K562 (cell line): ENCODE measurements at regions not wholly inside any gene's neighbourhood (a gene's known extent, or its start where the extent isn't known, plus 50 kb on each side); places are given as distances from the start of the nearest gene placed in this dataset.

Source experiments
- ATAC-seq: fragments of 200-7000 bp; cut with Tn5 transposase; 3 replicates; pipeline ENCODE4 v1.9.1; 2020; ENCODE audit warnings: moderate library complexity
- BruUV-seq: library from RNA; stranded (reverse); fragments of 400-500 nt; replicated peaks from 2 replicates; lab custom pipeline; 2021; lab: Mats Ljungman, UMichigan
- CTCF ChIA-PET: fragments of 300-600 bp; formaldehyde crosslinking; extraction: SDS; loops from one replicate; lab custom pipeline; 2021; ENCODE audit warnings: low intra/inter-chr PET ratio; lab: Yijun Ruan, JAX
- POLR2A ChIA-PET: fragments of 300-600, 350-650 bp; sonication (Branson Sonifier 250); formaldehyde crosslinking; extraction: SDS; loops from one replicate; lab custom pipeline; 2021; ENCODE audit warnings: antibody characterized with exemption, inconsistent platforms; lab: Yijun Ruan, JAX
- DNase-seq, 4 experiments: peaks; one replicate each; pipeline versions ENCODE4 v3.0.0 to v3.0.0-alpha.2; 2011 to 2018; ENCODE audit warnings: low spot score in 3 of 4, mixed read lengths in 3 of 4; ENCODE audit errors: extremely low read depth in 1 of 4
- FAIRE-seq: peaks from 2 replicates; lab custom pipeline; 2011; peaks lifted over from hg19 to GRCh38; lab: Jason Lieb, UNC
- H2AFZ ChIP-seq: 2 replicates; pipeline ENCODE4 v1.6.0; 2011; ENCODE audit warnings: low read depth, low read length, control low read depth, inconsistent platforms
- H3K27ac ChIP-seq: fragments of 200-600 bp; 3 replicates; pipeline ENCODE4 v1.8.0; 2011; ENCODE audit warnings: low read depth, mild to moderate bottlenecking, control low read depth, inconsistent platforms, low read length, moderate library complexity, mixed read lengths; ENCODE audit errors: extremely low read depth
- H3K27me3 ChIP-seq, 2 experiments: fragments of 300-600 bp in 1 of 2; 2 replicates in 1 of 2; 3 replicates in 1 of 2; pipeline versions ENCODE4 v1.6.0 to v1.8.0; 2011; ENCODE audit warnings: inconsistent platforms in 2 of 2, low read length in 2 of 2, mild to moderate bottlenecking in 1 of 2, mixed read lengths in 1 of 2, moderate library complexity in 1 of 2; ENCODE audit not compliant: control insufficient read depth in 2 of 2, insufficient read depth in 2 of 2
- H3K36me3 ChIP-seq: fragments of 300-600 bp; 3 replicates; pipeline ENCODE4 v1.8.0; 2011; ENCODE audit warnings: mild to moderate bottlenecking, low read length, inconsistent platforms; ENCODE audit not compliant: control insufficient read depth, insufficient read depth
- H3K4me1 ChIP-seq, 2 experiments: fragments of 200-600 bp in 1 of 2; replicated peaks in 1 of 2; 2 replicates in 1 of 2; 3 replicates in 1 of 2; pipeline versions ENCODE4 v1.5.1 to v1.8.0; 2011; ENCODE audit warnings: inconsistent platforms in 2 of 2, low read length in 2 of 2, mild to moderate bottlenecking in 1 of 2, mixed read lengths in 1 of 2, moderate library complexity in 1 of 2; ENCODE audit not compliant: control insufficient read depth in 2 of 2, insufficient read depth in 2 of 2
- H3K4me2 ChIP-seq: 2 replicates; pipeline ENCODE4 v1.6.1; 2011; ENCODE audit warnings: low read length, control low read depth, inconsistent platforms, mixed read lengths; ENCODE audit not compliant: insufficient read depth
- H3K4me3 ChIP-seq: fragments of 200-600 bp; sonication (generic), shearing (Covaris generic); 2 replicates; pipeline ENCODE4 v1.5.1; 2016; ENCODE audit warnings: control low read depth, inconsistent platforms
- H3K79me2 ChIP-seq: fragments of 200-600 bp; 3 replicates; pipeline ENCODE4 v1.8.0; 2011; ENCODE audit warnings: low read length, inconsistent platforms; ENCODE audit not compliant: control insufficient read depth, insufficient read depth
- H3K9ac ChIP-seq, 2 experiments: 2 replicates each; pipeline versions ENCODE4 v1.6.0 to v1.6.1; 2011; ENCODE audit warnings: low read depth in 2 of 2, low read length in 2 of 2, control low read depth in 1 of 2, inconsistent platforms in 1 of 2, mild to moderate bottlenecking in 1 of 2, mixed read lengths in 1 of 2; ENCODE audit not compliant: insufficient read depth in 1 of 2
- H3K9me1 ChIP-seq: one replicate; pipeline ENCODE4 v1.6.0; 2011; ENCODE audit warnings: inconsistent platforms, mild to moderate bottlenecking, low read length, moderate library complexity; ENCODE audit not compliant: control insufficient read depth, insufficient read depth
- H3K9me3 ChIP-seq: replicated peaks from 2 replicates; pipeline ENCODE4 v1.5.1; 2011; ENCODE audit warnings: low read depth, low read length, inconsistent platforms; ENCODE audit not compliant: control insufficient read depth, insufficient read depth
- H4K20me1 ChIP-seq: replicated peaks from 2 replicates; pipeline ENCODE4 v1.6.1; 2011; ENCODE audit warnings: low read length, inconsistent platforms, mixed read lengths; ENCODE audit not compliant: control insufficient read depth, insufficient read depth
- CTCFL ChIP-seq: IDR thresholded peaks from 2 replicates; pipeline ENCODE4 v1.6.1; 2011; ENCODE audit warnings: borderline replicate concordance, low read depth, mild to moderate bottlenecking, moderate library complexity, low read length; ENCODE audit not compliant: insufficient read depth, poor library complexity, severe bottlenecking
- CXXC5 ChIP-seq: fragments of 250-450 bp; sonication (Bioruptor Pico); IDR thresholded peaks from 2 replicates; pipeline ENCODE4 v1.8.0; 2022; ENCODE audit warnings: inconsistent platforms, mild to moderate bottlenecking, moderate library complexity
- DACH1 ChIP-seq: fragments of 450-650 bp; IDR thresholded peaks from 2 replicates; pipeline ENCODE4 v1.6.1; 2018; ENCODE audit not compliant: partially characterized antibody
- GABPA ChIP-seq: fragments of 200-800 bp; sonication (Bioruptor generic); conservative IDR thresholded peaks from 2 replicates; pipeline ENCODE4 v1.6.1; 2016; ENCODE audit warnings: low read depth, missing genetic modification characterization, missing compliant biosample characterization
- KLF10 ChIP-seq: fragments of 250-450 bp; sonication (Bioruptor Pico); IDR thresholded peaks from 2 replicates; pipeline ENCODE4 v1.6.1; 2021; ENCODE audit warnings: matching md5 sums
- MBD1 ChIP-seq: fragments of 250-450 bp; sonication (Bioruptor Pico); IDR thresholded peaks from 2 replicates; pipeline ENCODE4 v1.8.0; 2022; ENCODE audit warnings: inconsistent platforms
- NFIX ChIP-seq: fragments of 250-450 bp; sonication (Bioruptor Pico); IDR thresholded peaks from 2 replicates; pipeline ENCODE4 v1.4.0; 2020; ENCODE audit warnings: low read depth, mild to moderate bottlenecking, moderate library complexity
- RERE ChIP-seq: sonication (generic); formaldehyde crosslinking; IDR thresholded peaks from 2 replicates; pipeline ENCODE4 v1.8.0; 2023; ENCODE audit warnings: missing genetic modification reagents, mild to moderate bottlenecking, borderline replicate concordance
- TEAD1 ChIP-seq, 2 experiments: fragments of 450-650 bp in 1 of 2; sonication (generic) in 1 of 2; formaldehyde crosslinking; IDR thresholded peaks; 2 replicates each; pipeline versions ENCODE4 v1.4.0 to v1.8.0; 2020 to 2022; ENCODE audit warnings: mild to moderate bottlenecking in 2 of 2, missing genetic modification reagents in 1 of 2
- ZNF655 ChIP-seq: fragments of 250-450 bp; sonication (Bioruptor Pico); IDR thresholded peaks from 2 replicates; pipeline ENCODE4 v1.5.0; 2021
- ZNF707 ChIP-seq: fragments of 250-450 bp; sonication (Bioruptor Pico); conservative IDR thresholded peaks from 2 replicates; pipeline ENCODE4 v1.8.0; 2022; ENCODE audit warnings: inconsistent platforms, mild to moderate bottlenecking, moderate library complexity
- in situ Hi-C: fragments of 300-500 bp; cut with MboI; formaldehyde crosslinking; loops from 4 replicates; pipeline ENCODE4 v1.15.0; 2018; ENCODE audit warnings: inconsistent platforms, mixed read lengths
- intact Hi-C: fragments of 100-400 bp; cut with micrococcal nuclease; formaldehyde crosslinking; loops from 2 replicates; pipeline ENCODE4 v1.14.2; 2022

GRCh38 chr10:20707251-20707650 lies 189.9 kb downstream of the NEBL start (continued):
- TF ChIP-seq CTCFL = no peak
- no peak for TF ChIP-seq MBD1 (CRISPR knock-in tag)
- TF ChIP-seq ZNF655 (CRISPR knock-in tag) = no peak
- TF ChIP-seq NFIX (CRISPR knock-in tag) = no peak
- no peak for TF ChIP-seq KLF10 (CRISPR knock-in tag)

GRCh38 chr10:20698837-20699236 lies 198.3 kb downstream of the NEBL start:
- H3K27ac ChIP-seq = no peak overlapping the region
- no peak for TF ChIP-seq DACH1
- no peak for TF ChIP-seq RERE
- TF ChIP-seq TEAD1 (CRISPR knock-in tag; IDR thresholded peaks at IDR 0.05) = no peak
- no peak for TF ChIP-seq GABPA (tag)
- no peak for TF ChIP-seq CXXC5 (CRISPR knock-in tag)
- TF ChIP-seq ZNF707 (CRISPR knock-in tag) = no peak

More at GRCh38 chr10:20698837-20699236, 198.3 kb downstream of the NEBL start:
- POLR2A ChIA-PET = no interaction called here
- no peaks in the 10 kb centered on the region for H3K4me1 ChIP-seq
- CTCF ChIA-PET = no interaction called here
- no peaks in the 10 kb centered on the region for H3K27me3 ChIP-seq
- no peak overlapping the region for H3K4me2 ChIP-seq
- H3K9ac ChIP-seq = no peak overlapping the region
- H3K79me2 ChIP-seq = no peaks in the 10 kb centered on the region
- H4K20me1 ChIP-seq = no peaks in the 10 kb centered on the region
- FAIRE-seq = no peak
- H3K36me3 ChIP-seq = no peaks in the 10 kb centered on the region
- BruUV-seq = no TSS peak
- no peak for DNase-seq
- intact Hi-C loops = no loop called here
- no peak overlapping the region for H3K4me3 ChIP-seq
- H2AFZ ChIP-seq = no peak overlapping the region
- no peak for ATAC-seq
- no peaks in the 10 kb centered on the region for H3K9me1 ChIP-seq
- in situ Hi-C loops = no loop called here
- H3K9me3 ChIP-seq = no peaks in the 10 kb centered on the region
